ENCODE measurements at regions not wholly inside any gene's neighbourhood (a gene's known extent, or its start where the extent isn't known, plus 50 kb on each side); places are given as distances from the start of the nearest gene placed in this dataset.
"Not testable (repeated sequence)": the region's sequence is repeated elsewhere in the genome, so short reads cannot be mapped to it uniquely, and the experiment has no call there.

DNA sequence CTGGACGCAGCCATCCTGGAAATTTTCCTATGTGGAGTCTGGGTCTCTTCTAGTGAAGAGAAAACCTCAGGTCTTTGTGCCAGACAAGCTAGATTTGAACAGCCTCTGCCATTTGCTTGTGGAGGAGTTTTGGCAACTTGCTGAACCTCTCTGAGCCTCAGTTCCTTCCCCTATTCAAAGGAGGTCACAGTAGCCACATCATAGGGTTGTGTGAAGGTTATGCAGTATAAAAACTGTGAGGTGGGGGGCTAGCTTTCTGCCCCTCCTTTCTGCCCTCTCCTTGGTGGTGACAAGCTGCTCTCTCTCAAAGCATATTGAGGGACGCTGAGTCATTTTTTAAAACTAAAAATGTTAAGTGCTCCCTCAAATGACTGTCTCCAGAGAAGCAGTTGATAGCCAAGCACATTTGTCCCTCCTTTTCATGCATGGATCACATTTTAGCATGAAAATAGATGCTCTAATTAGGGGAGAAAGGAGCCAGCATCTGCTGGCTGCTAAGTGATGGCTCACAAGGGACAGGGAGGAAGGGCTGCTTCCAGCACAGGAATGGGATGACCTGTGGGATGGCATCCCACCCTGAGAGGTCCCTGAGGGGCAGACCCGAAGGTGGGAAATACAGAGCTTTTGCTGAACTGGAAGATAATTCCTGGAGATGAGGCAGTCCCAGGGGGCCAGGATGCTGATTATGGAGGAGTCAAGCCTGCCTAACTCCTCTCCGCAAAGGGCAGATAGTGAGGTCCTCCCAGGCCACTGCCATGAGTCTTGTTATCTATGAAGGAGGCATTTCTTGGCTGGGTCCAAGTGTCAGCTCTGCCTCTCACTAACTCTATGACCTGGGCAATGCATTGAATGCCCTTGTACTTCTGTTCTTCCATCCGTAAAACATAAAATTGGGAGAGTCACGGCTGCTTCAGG, 218.8 kb downstream of the RAB11FIP4 start:
- DNase-seq: no peak

DNA sequence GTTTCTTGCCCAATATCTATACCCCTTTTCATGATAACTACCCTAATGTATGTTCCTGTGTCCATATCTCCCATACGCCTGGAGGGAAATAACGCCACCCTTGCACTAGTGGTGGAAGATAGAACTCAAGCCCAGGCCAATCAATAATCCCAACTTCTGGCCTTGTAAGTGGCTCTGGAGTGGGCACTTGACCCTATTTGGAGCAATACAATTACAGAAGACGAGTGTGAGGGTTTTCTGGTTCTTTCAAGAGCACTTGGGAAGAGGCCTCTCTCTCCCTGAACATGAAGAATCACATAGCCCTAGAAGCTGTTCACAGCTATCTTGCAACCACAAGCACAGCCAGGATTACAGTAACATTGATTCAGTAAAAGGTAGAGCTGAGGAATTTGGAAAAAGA, 217.9 kb downstream of the RAB11FIP4 start:
- DNase-seq: no peak

DNA sequence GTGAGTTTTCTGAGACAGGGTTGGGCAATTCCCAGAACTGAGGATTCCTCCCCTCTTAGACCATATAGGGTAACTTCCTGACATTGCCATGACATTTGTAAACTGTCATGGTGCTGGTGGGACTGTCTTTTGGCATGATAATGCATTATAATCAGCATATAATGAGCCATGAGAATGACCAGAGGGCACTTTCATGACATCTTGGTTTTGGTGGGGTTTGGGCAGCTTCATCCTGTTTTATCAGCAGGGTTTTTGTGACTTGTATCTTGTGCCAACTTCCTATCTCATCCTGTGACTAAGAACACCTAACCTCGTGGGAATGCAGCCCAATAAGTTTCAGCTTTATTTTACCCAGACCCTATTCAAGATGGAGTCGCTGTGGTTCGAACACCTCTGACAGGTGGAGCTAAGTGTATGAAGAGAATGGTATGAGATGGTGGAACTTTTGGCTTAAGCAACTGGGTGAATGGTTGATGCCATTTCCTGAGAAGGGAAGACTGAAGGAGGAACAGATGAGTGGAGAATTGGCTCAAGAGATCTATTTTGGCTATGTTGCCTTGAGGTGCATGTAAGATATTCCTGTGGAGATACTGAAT, 217.3 kb downstream of the RAB11FIP4 start:
- DNase-seq: no peak

- no peak for DNase-seq
Observed at GRCh38 chr17:31605761-31606160, 214.3 kb downstream of the RAB11FIP4 start.

DNA sequence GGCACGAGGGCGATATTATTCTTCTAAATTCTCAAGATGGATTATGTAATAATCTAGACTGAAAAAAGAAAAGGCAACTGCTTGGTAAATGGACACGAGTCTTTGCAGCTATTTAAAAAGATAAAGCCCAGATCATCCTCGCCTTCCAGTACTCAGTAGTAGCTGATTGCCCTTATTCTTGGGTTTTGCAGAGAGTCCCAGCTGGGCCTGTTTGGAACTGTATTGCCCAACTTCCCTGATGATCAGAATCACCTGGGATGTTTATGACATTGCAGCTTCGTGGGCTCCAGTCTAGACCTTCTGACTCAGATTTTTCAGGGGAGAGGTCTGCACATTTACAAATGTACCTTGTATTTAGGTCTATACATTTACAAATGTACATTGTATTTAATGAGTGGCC, 213.5 kb downstream of the RAB11FIP4 start:
- no peak for DNase-seq

- DNase-seq: not testable (repeated sequence)
Observed at GRCh38 chr17:31600144-31600543, 208.7 kb downstream of the RAB11FIP4 start.

DNA sequence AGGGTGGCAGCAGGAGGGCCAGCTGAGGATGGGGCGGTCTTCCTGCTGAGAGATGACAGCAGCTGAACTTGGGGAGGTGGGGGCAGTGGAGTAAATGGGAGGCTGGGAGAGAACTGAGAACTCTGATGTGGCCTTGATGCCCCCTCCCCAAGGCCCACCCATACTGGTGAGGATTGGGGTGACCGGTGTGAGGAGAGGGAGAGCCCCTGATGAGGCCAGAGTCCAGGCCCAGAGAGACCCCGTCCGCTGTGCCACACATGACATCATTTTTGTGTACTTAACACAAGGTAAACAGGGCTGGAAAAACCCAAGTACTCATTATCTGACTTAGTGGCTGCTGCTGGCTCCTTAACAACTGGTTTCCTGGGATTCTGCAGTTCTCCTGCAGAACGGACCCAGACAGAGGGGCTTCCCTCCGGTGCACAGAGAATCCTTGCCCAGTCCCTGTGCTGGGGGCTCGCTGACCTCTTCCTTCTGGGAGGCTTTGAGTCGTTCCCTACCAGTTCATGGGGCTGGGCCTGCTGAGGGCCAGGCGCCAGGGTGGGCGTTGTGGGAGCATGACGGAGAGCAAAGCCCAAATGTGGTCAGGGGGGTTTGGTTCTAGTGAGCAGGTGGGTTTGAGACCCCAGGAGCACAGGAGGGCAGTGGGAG, 207.6 kb downstream of the RAB11FIP4 start:
- DNase-seq: no peak

DNA sequence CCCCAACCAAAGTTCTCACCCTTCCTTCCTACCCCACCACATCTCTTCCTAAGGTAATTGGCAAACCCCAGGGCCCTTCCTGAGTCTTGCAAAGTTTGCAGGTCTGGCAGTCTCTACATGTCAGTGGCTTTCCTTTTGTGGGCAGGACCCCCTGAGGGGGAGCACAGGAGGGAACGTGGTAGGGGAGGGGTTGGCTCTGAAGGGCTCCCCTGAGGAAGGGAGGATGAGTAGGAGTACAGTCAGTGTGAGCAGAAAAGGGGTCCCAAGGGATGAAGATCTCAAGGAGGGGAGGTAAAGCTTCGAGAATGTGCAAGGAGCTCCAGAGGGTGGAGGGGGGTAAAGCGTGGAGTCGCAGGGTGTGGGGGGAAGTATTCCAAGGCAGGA, 206.9 kb downstream of the RAB11FIP4 start:
- no peak for DNase-seq

GRCh38 chr17:31597646-31598398, 206.3 kb downstream of the RAB11FIP4 start:
- DNase-seq: no peak

- DNase-seq: peak; percentile 4
Observed at GRCh38 chr17:31596382-31597323, 205.2 kb downstream of the RAB11FIP4 start.

GRCh38 chr17:31595666-31596381, 204.3 kb downstream of the RAB11FIP4 start:
- no peak for DNase-seq

GRCh38 chr17:31595076-31595475, 203.6 kb downstream of the RAB11FIP4 start:
- DNase-seq: no peak

GRCh38 chr17:31594416-31594815, 202.9 kb downstream of the RAB11FIP4 start:
- DNase-seq: no peak

DNA sequence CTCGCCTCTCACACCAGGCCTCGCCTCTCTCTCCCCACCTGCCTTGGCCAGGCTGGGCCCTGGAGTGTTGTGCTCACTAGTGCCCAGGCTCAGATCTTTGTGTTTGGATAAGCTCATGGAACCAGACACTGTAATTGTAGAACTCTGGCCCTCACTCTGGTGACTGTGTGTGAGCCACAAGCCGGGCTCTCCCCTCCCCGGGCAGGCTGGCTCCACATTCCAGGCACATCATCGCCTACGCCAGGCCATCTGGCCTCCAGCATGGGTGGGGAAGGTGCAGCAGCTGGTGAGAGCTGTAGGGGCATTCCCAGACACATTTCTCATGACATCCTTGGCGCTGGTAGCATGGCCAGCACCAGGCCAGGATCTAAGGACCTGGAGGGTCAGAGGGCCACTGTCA, 202.3 kb downstream of the RAB11FIP4 start:
- DNase-seq: no peak

GRCh38 chr17:31591924-31592323, 200.4 kb downstream of the RAB11FIP4 start:
- DNase-seq: no peak

DNA sequence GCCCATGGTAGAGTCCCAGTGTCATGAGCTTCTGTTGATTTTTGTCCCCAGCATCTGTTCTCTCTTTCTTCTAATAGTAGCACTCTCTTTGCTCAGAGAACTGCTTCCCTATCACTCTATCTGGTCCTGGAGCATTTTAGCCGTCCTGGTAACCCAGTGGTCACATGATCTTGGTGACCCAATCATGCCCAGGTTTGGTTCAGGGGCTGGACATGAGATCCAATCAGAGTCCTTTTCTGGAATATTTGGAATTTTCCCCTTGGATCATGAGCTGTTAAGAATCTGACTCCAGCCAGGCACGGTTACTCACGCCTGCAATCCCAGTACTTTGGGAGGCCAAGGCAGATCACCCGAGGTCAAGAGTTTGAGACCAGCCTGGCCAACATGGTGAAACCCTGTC, 197.0 kb downstream of the RAB11FIP4 start:
- DNase-seq: no peak

DNA sequence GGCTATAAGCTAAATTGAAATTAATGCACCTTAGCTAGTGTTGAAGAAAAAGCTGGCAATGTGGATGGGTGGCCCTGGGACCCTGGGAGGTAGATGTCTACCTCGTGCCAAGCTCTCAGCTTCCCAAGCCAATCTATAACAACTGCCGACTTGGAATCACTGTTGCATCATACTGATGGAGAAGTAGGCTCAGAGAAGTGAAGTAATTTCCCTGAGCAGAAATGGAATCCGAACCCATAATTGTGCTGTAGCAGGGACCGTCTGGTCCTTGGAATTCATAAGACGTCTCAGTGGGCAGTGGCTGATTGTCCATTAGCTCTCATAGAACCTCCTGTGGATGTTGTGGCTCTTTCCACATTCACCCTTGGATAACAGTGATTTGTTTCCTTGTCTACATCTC, 196.6 kb downstream of the RAB11FIP4 start:
- DNase-seq: no peak
